ENCODE measurements at regions not wholly inside any gene's neighbourhood (a gene's known extent, or its start where the extent isn't known, plus 50 kb on each side); places are given as distances from the start of the nearest gene placed in this dataset.

GRCh38 chr2:221831051-221831450 is 258.9 kb upstream of the EPHA4 start:
- DNase-seq = no peak

GRCh38 chr2:221822416-221822815 is 250.3 kb upstream of the EPHA4 start:
- DNase-seq = no peak

GRCh38 chr2:221818616-221819320 is 246.7 kb upstream of the EPHA4 start:
- no peak for DNase-seq

GRCh38 chr2:221817878-221818277 is 245.8 kb upstream of the EPHA4 start:
- DNase-seq = no peak

GRCh38 chr2:221817052-221817451 is 244.9 kb upstream of the EPHA4 start:
- DNase-seq = no peak

GRCh38 chr2:221816566-221816965 is 244.5 kb upstream of the EPHA4 start:
- no peak for DNase-seq

- no peak for DNase-seq
Observed at GRCh38 chr2:221810650-221811049, 238.5 kb upstream of the EPHA4 start.

GRCh38 chr2:221810245-221810644 is 238.1 kb upstream of the EPHA4 start:
- no peak for DNase-seq

GRCh38 chr2:221808488-221808887 is 236.4 kb upstream of the EPHA4 start:
- DNase-seq = no peak

- DNase-seq = no peak
Observed at GRCh38 chr2:221807706-221808105, 235.6 kb upstream of the EPHA4 start.

GRCh38 chr2:221802089-221802488 is 230.0 kb upstream of the EPHA4 start:
- DNase-seq = no peak

GRCh38 chr2:221792971-221793521 is 220.9 kb upstream of the EPHA4 start:
- DNase-seq = no peak

- no peak for DNase-seq
Observed at GRCh38 chr2:221791844-221792243, 219.7 kb upstream of the EPHA4 start.

GRCh38 chr2:221787561-221787960 is 215.5 kb upstream of the EPHA4 start:
- no peak for DNase-seq

- DNase-seq = no peak
Observed at GRCh38 chr2:221786297-221786926, 214.3 kb upstream of the EPHA4 start.

GRCh38 chr2:221780281-221780688 is 208.2 kb upstream of the EPHA4 start:
- no peak for DNase-seq

GRCh38 chr2:221779614-221780067 is 207.5 kb upstream of the EPHA4 start:
- DNase-seq = no peak

- DNase-seq = no peak
Observed at GRCh38 chr2:221778025-221778424, 205.9 kb upstream of the EPHA4 start.

- DNase-seq = no peak
Observed at GRCh38 chr2:221777119-221777518, 205.0 kb upstream of the EPHA4 start.

GRCh38 chr2:221775096-221775495 is 203.0 kb upstream of the EPHA4 start:
- DNase-seq = no peak

GRCh38 chr2:221774136-221774535 is 202.0 kb upstream of the EPHA4 start:
- no peak for DNase-seq

GRCh38 chr2:221771297-221771696 is 199.2 kb upstream of the EPHA4 start:
- no peak for DNase-seq

Measured in right lung (tissue), 2 donors.